Endodermal cell (in vitro differentiated cells): ENCODE measurements at regions not wholly inside any gene's neighbourhood (a gene's known extent, or its start where the extent isn't known, plus 50 kb on each side); places are given as distances from the start of the nearest gene placed in this dataset.

Experiments used
- DNase-seq: peaks from one replicate; pipeline ENCODE4 v3.0.0-alpha.2; 2017
- H3K27ac ChIP-seq: 2 replicates; pipeline ENCODE4 v1.5.1; 2013; ENCODE audit warnings: mild to moderate bottlenecking, low read depth, low read length, moderate library complexity
- H3K27me3 ChIP-seq: 2 replicates; pipeline ENCODE4 v1.6.1; 2013; ENCODE audit warnings: mild to moderate bottlenecking, low read length, moderate library complexity; ENCODE audit not compliant: insufficient read depth, control insufficient read depth, poor library complexity, severe bottlenecking
- H3K36me3 ChIP-seq: 2 replicates; pipeline ENCODE4 v1.7.0; 2013; ENCODE audit warnings: mild to moderate bottlenecking, low read length, moderate library complexity; ENCODE audit not compliant: control insufficient read depth, insufficient read depth
- H3K4me1 ChIP-seq: one replicate; pipeline ENCODE4 v1.7.0; 2013; ENCODE audit warnings: low read length; ENCODE audit not compliant: control insufficient read depth, insufficient read depth
- H3K4me3 ChIP-seq: 2 replicates; pipeline ENCODE4 v1.5.1; 2013; ENCODE audit warnings: mild to moderate bottlenecking, low read length, moderate library complexity
- H3K9ac ChIP-seq: 2 replicates; pipeline ENCODE4 v1.6.1; 2013; ENCODE audit warnings: mild to moderate bottlenecking, low read length, moderate library complexity; ENCODE audit not compliant: poor library complexity, severe bottlenecking; ENCODE audit errors: extremely low read depth
- H3K9me3 ChIP-seq: 2 replicates; pipeline ENCODE4 v1.6.1; 2013; ENCODE audit warnings: mild to moderate bottlenecking, low read length, moderate library complexity; ENCODE audit not compliant: control insufficient read depth
- H3K27ac Mint-ChIP-seq: 2 replicates; pipeline ENCODE4 v1.8.0; 2020; ENCODE audit warnings: mixed read lengths
- H3K27me3 Mint-ChIP-seq: 2 replicates; pipeline ENCODE4 v1.8.0; 2021; ENCODE audit warnings: mild to moderate bottlenecking, mixed read lengths; ENCODE audit not compliant: insufficient read depth
- H3K36me3 Mint-ChIP-seq: 2 replicates; pipeline ENCODE4 v1.8.0; 2020; ENCODE audit warnings: low read depth, mixed read lengths
- H3K4me1 Mint-ChIP-seq: 2 replicates; pipeline ENCODE4 v1.8.0; 2020; ENCODE audit warnings: mixed read lengths
- H3K4me3 Mint-ChIP-seq: 2 replicates; pipeline ENCODE4 v1.8.0; 2020; ENCODE audit warnings: mild to moderate bottlenecking, moderate library complexity, mixed read lengths
- H3K9me3 Mint-ChIP-seq: 2 replicates; pipeline ENCODE4 v1.8.0; 2020; ENCODE audit warnings: mild to moderate bottlenecking, mixed read lengths
- CTCF ChIP-seq: fragments of 200-600 bp; sonication (generic); conservative IDR thresholded peaks from 2 replicates; pipeline ENCODE4 v1.5.0; 2021; ENCODE audit warnings: antibody characterized with exemption, mild to moderate bottlenecking
- WGBS, 2 experiments: methylation state at CpG; one replicate each; pipeline versions ENCODE4 v1.1.5 to v1.1.7; 2013; ENCODE audit warnings: missing lambda C conversion rate in 2 of 2, mixed read lengths in 1 of 2; ENCODE audit not compliant: insufficient coverage in 1 of 2, insufficient read length in 1 of 2; 5-methylcytosine and 5-hydroxymethylcytosine counted together

DNA sequence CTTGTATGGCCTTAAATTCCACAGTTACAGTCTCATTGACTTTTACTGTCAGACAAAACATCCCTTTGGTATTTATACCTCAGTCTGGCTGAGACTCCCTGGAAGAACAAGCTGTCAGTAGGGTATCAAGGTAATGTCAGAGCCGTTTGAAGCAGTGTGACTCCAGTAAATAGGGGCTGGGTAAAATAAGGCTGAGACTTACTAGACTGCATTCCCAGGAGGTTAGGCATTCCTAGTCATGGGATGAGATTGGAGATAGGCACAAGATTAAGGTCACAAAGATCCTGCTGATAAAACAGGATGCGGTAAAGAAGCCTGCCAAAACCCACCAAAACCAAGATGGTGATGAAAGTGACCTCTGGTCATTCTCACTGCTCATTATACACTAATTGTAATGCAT lies 219.5 kb upstream of the SKOR2 start:
- Mint-ChIP-seq H3K27me3 (no peaks in the 10 kb centered on the region), H3K27ac (no peak overlapping the region), H3K4me3 (no peak overlapping the region), H3K9me3 (no peaks in the 10 kb centered on the region), H3K4me1 (no peaks in the 10 kb centered on the region), H3K36me3 (no peaks in the 10 kb centered on the region)
- Histone ChIP-seq H3K9me3 (no peaks in the 10 kb centered on the region), H3K9ac (no peak overlapping the region), H3K36me3 (no peaks in the 10 kb centered on the region), H3K4me3 (no peak overlapping the region), H3K4me1 (no peaks in the 10 kb centered on the region), H3K27ac (no peak overlapping the region), H3K27me3 (peaks cover 17% of the 10 kb centered on the region)
- 71 to 84% methylated on average over 1 to 2 of the region's 2 CpGs for WGBS, 2 experiments
- no peak for TF ChIP-seq CTCF
- DNase-seq: no peak

DNA sequence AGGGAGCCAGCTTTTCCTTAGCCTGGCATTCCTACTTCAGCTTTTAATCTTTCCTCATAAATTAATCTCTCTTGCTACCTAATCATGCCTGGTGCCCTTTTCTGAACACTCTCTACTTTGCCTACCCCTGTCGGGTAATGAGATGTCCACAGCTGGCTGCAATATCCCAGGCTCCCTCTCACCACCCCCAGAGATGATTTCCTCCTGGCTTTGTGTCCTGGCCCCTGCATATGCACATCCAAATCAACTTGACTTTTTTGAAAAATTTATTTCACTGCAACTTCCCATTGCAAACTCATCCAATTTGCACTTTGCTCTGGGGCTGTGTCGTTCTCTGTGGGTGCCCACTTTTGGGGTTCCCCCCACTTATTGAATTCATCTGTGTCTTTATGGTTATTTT lies 218.1 kb upstream of the SKOR2 start:
- Mint-ChIP-seq H3K27ac (no peak overlapping the region), H3K9me3 (no peaks in the 10 kb centered on the region), H3K4me3 (no peak overlapping the region), H3K4me1 (no peaks in the 10 kb centered on the region), H3K36me3 (no peaks in the 10 kb centered on the region), H3K27me3 (no peaks in the 10 kb centered on the region)
- H3K9me3 ChIP-seq: no peaks in the 10 kb centered on the region
- H3K27me3 ChIP-seq: peaks cover 3% of the 10 kb centered on the region
- no peak for DNase-seq
- no peak for TF ChIP-seq CTCF
- no peak overlapping the region for H3K9ac ChIP-seq
- H3K4me3 ChIP-seq: no peak overlapping the region
- H3K4me1 ChIP-seq: no peaks in the 10 kb centered on the region
- H3K36me3 ChIP-seq: no peaks in the 10 kb centered on the region
- no peak overlapping the region for H3K27ac ChIP-seq
- 73 to 87% methylated on average over 2 of the region's 2 CpGs for WGBS, 2 experiments

DNA sequence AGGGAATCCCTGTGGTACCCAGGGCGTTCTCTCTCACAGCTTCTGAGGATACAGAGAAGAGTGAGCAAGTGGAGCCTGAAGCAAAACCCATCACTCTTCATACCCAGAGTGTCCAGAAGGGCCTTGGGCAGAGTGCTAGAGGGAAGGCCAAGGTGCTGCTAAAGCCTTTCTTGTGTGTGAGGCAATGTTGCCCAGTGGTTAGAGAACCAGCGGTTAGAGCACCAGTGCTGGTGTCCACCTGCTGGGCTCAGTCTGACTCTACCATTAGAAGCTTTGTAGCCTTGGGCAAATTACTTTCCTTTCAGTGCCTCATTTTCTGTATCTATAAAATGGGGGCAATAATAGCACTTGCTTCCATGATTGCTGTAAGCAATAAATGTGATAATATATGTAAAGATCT lies 210.5 kb upstream of the SKOR2 start:
- H3K9me3 Mint-ChIP-seq: no peaks in the 10 kb centered on the region
- H3K4me3 Mint-ChIP-seq: no peak overlapping the region
- 96 to 100% methylated on average over 1 to 2 of the region's 2 CpGs for WGBS, 2 experiments
- Histone ChIP-seq H3K4me3 (no peak overlapping the region), H3K27ac (no peak overlapping the region), H3K9me3 (no peaks in the 10 kb centered on the region), H3K4me1 (no peaks in the 10 kb centered on the region), H3K27me3 (peaks cover 6% of the 10 kb centered on the region), H3K36me3 (no peaks in the 10 kb centered on the region), H3K9ac (no peak overlapping the region)
- no peak for DNase-seq
- H3K27me3 Mint-ChIP-seq: peaks cover 11% of the 10 kb centered on the region
- H3K36me3 Mint-ChIP-seq: no peaks in the 10 kb centered on the region
- no peaks in the 10 kb centered on the region for H3K4me1 Mint-ChIP-seq
- H3K27ac Mint-ChIP-seq: no peak overlapping the region
- no peak for TF ChIP-seq CTCF
